NCI-H146 treated with DMSO at 0.1 percent for 48 hours (cell line): ENCODE measurements at regions not wholly inside any gene's neighbourhood (a gene's known extent, or its start where the extent isn't known, plus 50 kb on each side); places are given as distances from the start of the nearest gene placed in this dataset.

Experiments
- DNase-seq: peaks from one replicate; lab custom pipeline; 2025; ENCODE audit not compliant: unreplicated experiment; lab: John Stamatoyannopoulos, UW

DNA sequence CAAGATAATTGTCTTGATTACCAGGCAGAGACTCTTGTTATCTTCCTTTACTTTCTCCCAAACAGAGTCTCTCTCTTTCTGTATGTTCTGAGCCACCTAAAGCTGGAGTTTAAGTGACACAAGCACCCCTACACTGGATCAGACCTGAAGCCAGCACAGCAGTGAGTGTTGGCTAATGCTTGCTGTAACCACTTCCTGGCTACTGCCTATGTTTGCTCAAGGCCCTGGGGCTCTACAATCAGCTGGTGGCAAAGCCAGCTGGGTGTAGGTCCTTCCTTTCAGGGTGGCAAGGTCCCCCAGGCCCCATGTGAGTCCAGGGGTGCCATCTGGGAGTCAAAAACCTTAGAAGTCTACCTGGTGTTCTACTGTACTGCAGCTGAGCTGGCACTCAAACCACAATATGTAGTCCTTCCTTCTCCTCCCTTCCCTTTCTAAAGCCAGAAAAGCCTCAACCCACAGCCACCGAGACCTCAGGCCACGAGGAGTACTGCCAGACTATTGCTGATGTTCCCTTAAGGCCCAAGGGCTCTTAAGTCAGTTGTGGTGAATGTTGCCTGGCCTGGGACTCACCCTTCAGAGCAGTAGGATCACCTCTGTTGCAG lies 416.3 kb downstream of the ADRA2A start:
- DNase-seq: no peak

DNA sequence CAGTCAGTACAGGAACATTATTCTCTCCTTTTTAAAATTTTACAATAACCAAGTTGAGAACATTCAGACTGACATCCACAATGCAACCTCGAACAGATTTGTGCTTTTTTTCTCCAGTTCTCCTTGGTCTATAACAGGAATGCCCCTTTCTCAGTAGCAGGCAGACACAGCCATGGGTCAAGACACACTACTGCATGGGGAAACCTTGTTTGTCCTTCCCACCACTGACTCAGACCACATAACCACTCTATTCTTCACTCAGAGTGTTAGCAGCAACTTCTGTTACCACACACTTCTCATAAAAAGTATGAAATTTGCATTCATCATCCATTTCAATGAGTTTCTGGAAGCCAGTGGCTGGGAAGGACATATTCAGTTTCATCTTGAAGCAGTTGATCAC lies 421.7 kb downstream of the ADRA2A start:
- DNase-seq: no peak

DNA sequence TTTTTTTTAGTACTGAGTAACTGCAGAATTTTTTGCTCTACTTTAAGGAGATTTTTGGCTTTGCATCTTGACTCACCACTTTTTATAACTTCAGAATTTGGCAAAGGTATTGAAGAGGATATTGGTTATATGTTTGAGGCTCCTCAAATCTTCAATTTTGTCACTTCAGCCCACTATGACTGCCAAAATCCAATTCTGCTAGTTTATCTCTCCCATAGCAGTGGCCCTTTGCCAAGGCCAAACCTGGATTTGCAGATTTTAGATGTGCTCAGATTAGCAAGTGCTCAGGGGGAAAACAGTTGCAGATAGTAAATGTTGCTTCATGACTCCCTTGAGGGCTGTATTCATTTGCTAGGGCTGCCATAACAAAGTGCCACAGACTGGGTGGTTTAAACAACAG lies 427.5 kb downstream of the ADRA2A start:
- no peak for DNase-seq

DNA sequence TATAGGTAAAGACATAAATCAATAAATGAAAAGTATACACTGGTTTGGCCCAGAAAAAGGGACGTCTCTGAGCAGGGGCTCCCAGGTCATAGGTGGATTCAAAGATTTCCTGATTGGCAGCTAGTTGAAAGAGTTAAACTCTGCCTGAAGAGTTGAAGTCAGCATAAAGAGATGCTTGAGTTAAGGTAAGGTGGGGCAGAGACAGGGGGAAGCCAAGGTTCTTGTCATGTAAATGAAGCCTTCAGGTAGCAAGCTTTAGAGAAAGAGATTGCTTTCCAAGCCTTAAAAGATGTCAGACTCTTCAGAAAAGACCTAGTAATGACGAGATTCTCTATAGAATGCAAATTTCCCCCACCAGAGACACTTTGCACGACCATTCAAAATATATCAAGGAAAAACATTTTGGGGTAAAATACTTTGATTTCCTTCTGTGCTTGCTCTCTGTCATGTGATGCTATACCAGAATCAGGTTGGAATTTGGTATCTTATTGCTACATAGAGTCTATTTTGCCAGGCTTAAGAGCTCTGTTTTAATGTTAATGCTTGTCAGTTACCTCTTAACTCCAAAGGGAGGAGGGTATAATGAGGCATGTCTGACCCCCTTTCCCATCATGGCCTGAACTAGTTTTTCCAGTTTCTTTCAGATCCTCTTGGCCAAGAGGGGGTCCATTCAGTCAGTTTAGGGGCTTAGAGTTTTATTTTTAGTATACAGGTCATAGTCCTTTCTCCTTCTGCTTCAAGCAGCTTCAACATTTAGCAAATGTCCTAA lies 429.6 kb downstream of the ADRA2A start:
- DNase-seq: no peak

DNA sequence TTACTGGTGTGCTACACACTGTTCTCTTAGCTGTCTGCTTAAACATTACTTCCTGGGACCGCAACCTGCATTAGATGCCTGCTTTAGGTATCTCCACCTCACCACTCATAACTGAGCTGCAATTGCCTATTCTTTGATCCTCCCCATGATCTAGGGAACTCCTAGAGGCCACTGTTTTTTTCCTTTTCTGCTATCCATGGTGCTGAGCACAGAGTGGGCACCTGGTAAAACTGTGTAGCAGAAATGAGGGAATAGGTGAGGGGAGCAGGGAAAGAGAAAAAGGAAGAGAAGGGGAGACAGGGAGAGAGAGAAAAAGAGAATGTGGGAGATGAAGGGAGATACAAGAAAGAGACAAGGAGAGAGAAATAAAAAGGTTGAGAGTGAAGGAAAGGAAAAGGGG lies 434.9 kb downstream of the ADRA2A start:
- DNase-seq: no peak

DNA sequence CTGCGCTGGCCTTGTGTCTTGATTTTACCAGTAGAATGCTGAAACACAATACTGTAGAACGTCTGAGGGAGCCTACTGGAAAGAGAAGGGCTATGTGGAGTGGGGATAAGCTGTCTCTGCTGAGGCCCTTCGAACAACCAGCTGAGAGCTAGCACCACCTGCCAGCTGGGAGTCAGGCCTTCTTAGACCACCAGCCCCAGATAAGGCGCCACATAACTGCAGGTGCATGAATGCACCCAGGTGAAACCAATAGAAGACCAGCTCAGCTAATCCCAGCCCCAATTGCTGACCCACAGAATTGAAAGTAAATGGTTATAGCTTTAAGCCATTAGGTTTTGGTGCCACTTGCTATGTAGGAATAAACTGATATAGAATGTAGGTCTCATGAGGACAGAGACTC lies 438.4 kb downstream of the ADRA2A start:
- no peak for DNase-seq

DNA sequence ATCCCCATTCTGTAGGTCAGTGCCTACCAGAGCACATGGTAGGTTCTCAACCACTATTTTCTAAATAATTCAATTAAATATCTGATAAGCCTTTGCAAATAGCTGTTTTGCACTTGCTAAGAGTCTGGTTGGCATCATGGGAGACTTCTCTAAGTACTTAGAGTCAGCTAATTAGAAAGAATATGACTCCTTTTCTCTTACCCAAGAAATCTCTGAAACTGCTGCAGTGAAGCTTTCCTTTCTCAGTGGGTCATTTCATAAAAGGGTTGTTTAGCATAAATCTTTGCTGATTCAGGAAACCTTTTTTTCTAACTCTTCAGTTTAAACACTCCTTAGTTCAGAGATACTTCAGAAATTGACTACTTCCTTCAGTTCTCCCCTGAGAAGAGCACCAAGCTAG lies 438.9 kb downstream of the ADRA2A start:
- DNase-seq: no peak

DNA sequence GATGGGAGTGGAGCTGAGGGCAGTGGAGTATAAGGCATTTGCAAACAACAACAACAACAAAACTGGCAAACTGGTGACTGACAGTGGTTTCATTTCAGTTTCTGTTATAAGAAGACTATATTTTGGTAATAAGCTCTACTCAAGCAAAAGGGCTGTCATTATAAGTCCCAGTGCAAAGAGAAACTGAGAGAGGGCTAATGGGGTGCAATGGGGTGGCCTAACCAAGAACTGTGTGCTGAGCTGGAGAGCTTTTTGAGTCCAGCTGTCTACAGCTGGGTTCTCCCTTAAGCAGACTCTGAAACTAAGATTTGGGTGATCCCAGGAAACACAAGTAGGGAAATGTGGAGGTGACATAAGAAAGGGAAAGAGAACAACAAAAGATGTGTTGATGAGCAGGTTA lies 439.3 kb downstream of the ADRA2A start:
- no peak for DNase-seq

DNA sequence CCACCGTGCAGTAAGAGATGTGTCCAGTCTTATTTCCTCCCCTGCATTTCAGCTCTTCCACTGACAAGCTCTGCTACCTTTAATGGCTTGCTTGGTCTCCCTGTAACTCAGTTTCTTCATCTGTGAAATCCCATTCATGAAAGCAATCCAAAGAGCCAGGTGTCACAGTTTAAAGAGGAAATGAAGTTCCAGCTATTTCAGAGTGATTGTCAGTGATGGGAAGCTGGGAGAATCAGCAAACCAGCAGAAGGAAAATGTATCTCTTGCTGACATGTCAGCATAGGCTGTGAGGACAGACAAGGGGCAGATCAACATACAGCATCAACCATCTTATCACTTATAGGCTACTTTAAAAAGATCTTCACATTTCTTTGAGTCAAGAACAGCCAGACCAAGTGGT lies 445.3 kb downstream of the ADRA2A start:
- DNase-seq: no peak

DNA sequence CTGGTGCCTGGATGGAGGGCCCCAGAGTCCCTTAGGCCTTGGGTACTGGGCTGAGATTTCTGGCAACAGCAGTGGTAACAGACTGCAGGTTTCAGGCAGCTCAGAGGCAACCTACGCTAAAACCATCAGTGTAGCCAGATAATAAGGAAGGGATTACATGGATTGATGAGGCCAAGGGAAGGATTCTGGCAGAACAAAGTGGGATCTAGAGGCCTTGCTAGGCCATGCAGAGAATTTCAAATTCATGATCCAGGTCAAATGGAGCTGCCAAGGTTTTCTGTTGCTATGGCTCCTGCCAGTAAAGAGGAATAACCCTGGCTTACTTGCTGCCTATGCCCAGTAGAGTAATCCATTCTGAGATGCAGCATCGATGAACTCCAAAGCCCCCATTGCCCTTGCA lies 445.7 kb downstream of the ADRA2A start:
- DNase-seq: no peak

DNA sequence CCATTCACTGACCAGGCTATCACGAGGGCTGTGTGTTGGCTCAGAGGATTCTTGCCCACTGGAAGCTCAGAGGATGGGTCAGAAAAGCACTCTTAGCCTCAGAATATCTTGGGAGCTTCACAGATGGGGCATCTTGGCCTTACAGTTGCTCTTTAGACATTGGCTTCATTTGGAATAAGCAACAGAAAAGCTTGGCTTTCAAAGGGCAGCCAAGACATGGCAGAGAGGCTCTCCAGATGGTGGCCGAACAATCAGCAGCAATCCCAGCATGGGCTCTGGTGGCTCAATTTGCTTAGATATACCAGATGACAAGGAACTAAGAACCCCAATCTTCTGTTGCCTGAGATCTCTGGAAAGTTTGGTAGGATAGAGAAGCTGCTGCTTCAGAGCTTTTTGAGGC lies 446.2 kb downstream of the ADRA2A start:
- DNase-seq: no peak

DNA sequence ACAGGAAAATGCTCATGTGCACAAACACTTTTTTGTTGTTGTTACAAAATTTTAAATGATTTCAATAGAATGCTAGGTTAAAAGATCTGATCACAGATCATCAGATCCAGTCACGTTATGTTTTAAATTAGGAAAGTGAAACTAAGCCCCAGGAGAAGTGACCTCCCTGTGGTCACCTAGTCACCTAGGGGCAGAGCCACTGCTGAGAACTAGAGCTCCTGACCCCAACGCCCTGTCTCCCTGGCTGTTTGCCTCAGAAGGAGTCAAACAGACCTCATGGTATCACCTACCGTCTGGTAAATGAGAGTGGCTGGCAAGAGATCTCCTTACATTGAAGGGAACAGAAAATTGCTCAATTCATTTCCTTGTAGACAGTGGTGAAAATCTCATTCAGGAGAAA lies 447.3 kb downstream of the ADRA2A start:
- DNase-seq: no peak

DNA sequence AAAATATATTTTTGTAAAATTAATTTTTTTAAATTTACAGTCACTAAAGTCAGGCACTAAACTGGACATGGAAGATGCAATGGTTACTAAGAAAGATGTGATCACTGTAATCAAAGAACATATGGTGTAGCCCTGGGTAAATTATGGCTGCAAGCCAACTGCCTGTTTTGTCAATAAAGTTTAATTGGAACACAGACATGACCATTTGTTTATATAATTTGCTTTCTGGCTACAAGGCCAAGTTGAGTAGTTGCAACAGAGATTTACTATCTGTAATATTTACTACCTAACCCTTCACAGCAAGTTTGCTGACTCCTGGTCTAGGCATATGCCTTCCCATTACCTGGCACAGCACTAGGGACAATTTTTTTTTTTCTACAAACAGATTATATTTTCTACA lies 448.9 kb downstream of the ADRA2A start:
- DNase-seq: no peak

DNA sequence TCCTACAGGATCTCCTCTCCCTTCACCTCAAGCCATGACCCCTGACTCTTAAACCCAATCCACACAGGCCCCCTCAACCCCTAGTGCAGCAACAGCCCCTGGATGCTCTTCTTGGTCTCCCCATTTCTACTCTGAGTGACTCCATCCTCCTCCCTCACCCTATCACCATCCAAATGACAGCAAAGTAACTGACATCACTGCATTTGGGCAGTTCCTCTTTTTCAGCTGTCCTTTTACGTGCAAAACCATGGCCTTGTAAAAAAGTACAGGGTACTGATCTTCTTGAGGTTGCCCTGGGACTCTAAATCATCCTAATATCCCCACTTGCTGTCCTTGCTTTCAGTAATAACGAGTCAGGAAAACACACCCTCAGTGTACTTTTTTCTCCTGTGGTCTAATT lies 454.9 kb downstream of the ADRA2A start:
- DNase-seq: no peak

DNA sequence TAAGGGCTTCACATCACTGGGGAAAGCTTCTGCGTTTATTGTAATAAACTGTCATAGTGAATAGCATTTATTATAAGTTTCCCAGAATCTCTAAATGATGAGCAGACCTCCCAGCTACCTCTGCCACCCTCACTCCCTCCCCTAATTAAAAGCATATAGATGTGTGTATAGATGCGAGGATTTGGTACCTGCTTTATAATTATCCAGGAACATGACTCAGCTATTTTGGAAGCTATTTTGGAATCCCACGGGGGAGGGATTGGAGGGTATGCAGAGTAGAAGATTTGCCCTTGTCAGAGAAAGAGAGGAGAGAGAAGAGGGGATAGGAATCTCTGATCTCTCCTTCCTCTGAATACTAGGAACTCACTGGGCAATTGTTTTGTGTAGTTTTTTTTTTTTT lies 455.3 kb downstream of the ADRA2A start:
- no peak for DNase-seq

DNA sequence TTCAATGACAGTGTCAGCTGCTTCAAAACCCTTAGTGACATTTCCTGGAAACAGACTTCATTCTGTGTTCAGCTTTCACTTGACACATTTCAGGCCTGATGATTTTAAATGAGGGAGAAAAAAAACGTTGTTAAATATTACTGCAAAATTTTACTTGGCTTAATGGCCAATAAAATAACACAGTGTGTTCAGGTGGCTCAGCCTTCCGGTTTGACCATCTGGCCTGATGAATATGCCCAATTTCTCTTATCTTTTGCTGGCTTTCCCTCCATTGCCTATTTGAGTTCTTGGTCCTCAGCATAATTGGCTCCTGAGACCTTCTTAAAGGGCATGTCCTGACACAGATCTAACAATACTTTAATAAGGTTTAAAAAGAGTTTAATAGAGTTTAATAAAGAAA lies 462.4 kb downstream of the ADRA2A start:
- no peak for DNase-seq

DNA sequence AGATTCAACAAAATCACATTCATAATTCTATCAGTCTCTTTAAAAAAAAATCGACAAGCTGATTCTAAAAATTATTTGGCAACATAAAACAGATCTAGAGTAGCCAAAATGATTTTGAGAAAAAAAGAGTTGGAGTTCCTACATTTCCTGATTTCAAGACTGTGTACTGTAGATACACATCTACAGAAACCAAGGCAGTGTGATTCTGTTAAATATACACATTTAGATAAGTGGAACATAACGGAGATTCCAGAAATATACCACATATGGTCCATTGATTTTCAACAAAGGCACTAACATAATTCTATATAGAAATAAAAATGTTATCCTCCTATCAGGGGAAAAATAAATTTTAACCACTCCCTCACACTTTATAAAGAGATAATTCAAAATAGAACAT lies 467.0 kb downstream of the ADRA2A start:
- no peak for DNase-seq

DNA sequence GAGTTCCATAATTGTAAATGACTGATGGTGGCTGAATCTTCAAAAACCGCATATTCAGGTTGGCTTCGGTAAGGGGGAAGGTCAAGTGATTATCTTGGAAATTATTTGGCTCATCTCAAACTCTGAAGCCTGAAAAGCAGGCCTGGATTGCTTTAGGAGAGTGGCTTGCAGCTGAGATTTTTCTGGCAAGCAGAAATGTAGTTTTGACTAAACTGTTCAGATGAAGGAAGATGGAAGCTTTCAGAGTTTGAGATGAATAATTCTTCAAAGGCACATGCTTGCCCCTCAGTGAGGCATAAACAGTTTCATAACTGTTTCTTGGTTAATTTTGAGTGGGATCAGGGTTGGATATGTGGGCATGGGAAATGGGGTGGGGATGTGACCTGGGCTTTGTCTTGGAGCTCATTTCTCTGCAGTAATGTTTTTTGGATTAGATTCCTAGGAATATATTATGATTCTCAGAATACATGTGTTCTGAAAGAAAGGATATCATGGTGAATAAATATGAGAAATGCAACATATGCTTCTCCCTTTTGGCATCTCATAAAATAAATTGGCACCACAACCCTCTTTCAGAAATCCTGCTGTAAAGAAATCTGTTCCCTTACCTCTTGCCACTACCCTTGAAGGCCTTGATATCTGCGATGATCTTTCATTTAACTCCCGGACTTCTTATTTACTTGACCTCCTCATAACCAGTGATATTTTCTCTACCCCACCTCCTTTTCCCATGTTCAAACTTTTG lies 469.2 kb downstream of the ADRA2A start:
- DNase-seq: no peak

DNA sequence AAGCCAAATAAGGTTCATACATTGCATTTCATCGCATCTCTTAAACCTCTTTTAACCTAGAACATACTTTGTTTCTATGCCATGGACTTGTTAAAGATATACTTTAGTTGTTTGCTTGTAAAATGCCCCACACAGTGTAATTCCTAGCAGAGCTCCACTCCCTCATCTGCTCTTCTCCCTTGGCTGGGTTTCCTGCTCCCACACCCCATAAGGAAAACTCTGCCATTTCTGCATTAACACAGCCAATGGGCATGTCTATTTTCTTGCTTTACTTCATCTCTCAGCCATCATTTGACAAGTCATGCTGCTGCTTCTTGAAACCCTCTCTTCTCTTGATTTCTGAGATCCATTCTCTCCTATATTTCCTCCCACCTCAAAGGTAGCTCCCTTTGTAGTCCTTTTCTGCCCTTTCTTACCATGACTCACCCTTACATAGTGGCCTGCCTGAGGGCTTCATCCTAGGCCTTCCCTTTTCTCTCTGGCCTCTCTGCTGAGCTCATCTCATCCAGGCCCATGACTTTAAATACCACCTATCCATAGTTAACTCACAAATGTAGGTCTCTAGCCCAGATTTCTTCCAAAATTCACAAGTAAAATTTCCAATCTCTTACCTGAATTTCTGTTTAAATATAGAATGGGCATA lies 471.4 kb downstream of the ADRA2A start:
- DNase-seq: no peak

DNA sequence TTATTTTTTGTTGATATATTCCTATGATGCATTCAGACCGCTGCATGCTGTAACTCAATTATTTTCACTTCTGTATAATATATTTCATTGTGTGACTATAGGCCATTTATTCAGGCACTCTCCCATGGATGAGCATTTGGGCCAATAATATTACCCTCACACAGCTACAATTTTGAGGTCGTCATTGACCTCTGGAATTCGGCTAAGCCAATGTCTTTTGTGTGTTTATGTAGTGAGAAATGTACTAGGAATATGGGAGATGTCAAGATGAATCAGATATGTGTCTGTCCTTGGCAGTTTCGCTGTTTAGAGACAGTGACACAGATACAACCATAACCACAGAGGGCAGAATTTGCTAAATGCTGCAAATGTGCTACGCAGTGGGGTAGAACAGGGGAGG lies 474.2 kb downstream of the ADRA2A start:
- DNase-seq: no peak

DNA sequence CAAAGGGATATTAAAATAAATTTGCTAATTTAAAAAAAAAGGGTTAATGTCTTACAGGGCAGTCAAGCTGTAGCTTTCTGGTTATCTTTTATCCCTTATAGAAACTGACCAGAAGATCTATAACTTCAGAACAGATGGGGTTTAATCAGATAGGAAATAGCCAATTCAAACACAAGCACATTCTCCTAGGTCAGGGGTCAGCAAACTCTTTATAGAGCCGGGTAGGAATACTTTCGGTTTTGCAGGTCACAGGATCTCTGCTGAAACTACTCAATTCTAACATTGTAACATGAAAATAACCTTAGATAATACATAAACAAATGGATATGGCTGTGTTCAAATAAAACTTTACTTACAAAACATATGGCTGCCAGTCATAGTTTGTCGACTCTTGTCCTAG lies 479.8 kb downstream of the ADRA2A start:
- no peak for DNase-seq

DNA sequence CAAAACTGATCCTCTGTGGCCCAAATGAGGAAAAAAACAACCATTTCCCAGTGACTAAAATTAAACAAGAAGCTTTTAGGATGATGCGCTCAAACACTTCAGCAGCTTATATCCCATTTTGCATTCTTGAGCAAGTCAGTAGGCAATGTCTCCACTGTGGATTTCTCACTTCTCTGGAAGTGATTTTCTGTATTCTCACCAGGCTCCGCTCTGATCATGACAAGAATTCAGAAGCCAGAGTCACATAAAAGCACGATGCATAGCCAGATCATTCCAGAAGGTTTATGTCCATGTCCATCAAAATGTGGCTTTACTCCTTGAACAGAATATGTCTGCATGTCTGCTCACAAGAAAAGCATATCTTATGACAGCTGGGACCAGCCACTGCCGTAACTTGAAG lies 481.4 kb downstream of the ADRA2A start:
- DNase-seq: no peak
